ENCODE measurements at regions not wholly inside any gene's neighbourhood (a gene's known extent, or its start where the extent isn't known, plus 50 kb on each side); places are given as distances from the start of the nearest gene placed in this dataset.

GRCh38 chr18:8943900-8944870 lies 158.3 kb upstream of the NDUFV2 start (continued):
- TF ChIP-seq ARID4B (CRISPR knock-in tag; IDR thresholded peaks at IDR 0.05) (no peak), ARID3A (IDR thresholded peaks at IDR 0.05; ENCODE audit: borderline replicate concordance, low read depth, low read length) (no peak), HMG20B (CRISPR knock-in tag; IDR thresholded peaks at IDR 0.05) (no peak), KLF6 (CRISPR knock-in tag; IDR thresholded peaks at IDR 0.05; ENCODE audit: borderline replicate concordance) (no peak), NFIX (CRISPR knock-in tag; IDR thresholded peaks at IDR 0.05; ENCODE audit: low read depth) (no peak), ZNF134 (CRISPR knock-in tag; conservative IDR thresholded peaks at IDR 0.05) (0 out of 2 replicates have a peak, but pooled peaks have one; percentile 13), CHD1 (IDR thresholded peaks at IDR 0.05; ENCODE audit: low read length) (no peak), SPI1 (IDR thresholded peaks at IDR 0.05; ENCODE audit: borderline replicate concordance, low read depth, low read length) (peak; percentile 82), PREB (CRISPR knock-in tag; IDR thresholded peaks at IDR 0.05) (no peak), IRF2 (CRISPR knock-in tag; IDR thresholded peaks at IDR 0.05) (no peak), E2F5 (CRISPR knock-in tag; IDR thresholded peaks at IDR 0.05) (no peak), SP2 (IDR thresholded peaks at IDR 0.05; ENCODE audit: extremely low read depth, low read depth, low read length, poor library complexity, severe bottlenecking) (no peak), ZNF785 (CRISPR knock-in tag; IDR thresholded peaks at IDR 0.05) (no peak)

Measured in K562 (cell line).